Ovary (tissue), 7 donors: ENCODE measurements at regions not wholly inside any gene's neighbourhood (a gene's known extent, or its start where the extent isn't known, plus 50 kb on each side); places are given as distances from the start of the nearest gene placed in this dataset.

Experiments
- DNase-seq, 5 donors: peaks; one replicate each; pipeline ENCODE4 v3.0.0-alpha.2; 2019 to 2020
- H3K27ac ChIP-seq, 2 donors: fragments of 200-600 bp; one replicate each; pipeline versions ENCODE4 v1.5.1 to v1.8.0; 2019 to 2022
- H3K27me3 ChIP-seq: fragments of 200-600 bp; one replicate; pipeline ENCODE4 v1.8.0; 2022
- H3K36me3 ChIP-seq: fragments of 200-600 bp; sonication (generic); one replicate; pipeline ENCODE4 v1.5.1; 2019
- H3K4me1 ChIP-seq: one replicate; pipeline ENCODE4 v1.8.1; 2013; ENCODE audit warnings: mild to moderate bottlenecking, moderate library complexity; ENCODE audit not compliant: insufficient read depth
- H3K4me3 ChIP-seq: fragments of 200-600 bp; sonication (generic); one replicate; pipeline ENCODE4 v1.5.1; 2017
- H3K9me3 ChIP-seq, 2 donors: fragments of 200-600 bp in 1 of 2; sonication (generic) in 1 of 2; one replicate each; pipeline versions ENCODE4 v1.5.1 to v1.8.1; 2013 to 2019; ENCODE audit warnings: mild to moderate bottlenecking in 1 of 2, moderate library complexity in 1 of 2
- EP300 ChIP-seq: sonication (generic); formaldehyde crosslinking; IDR thresholded peaks from one replicate; pipeline ENCODE4 v1.6.1; 2017; ENCODE audit warnings: antibody characterized with exemption
- POLR2A ChIP-seq: fragments of 450-650 bp; IDR thresholded peaks from one replicate; pipeline ENCODE4 v1.6.1; 2017; ENCODE audit warnings: antibody characterized with exemption, mild to moderate bottlenecking, moderate library complexity
- WGBS, 3 donors: extraction: QIAGEN DNeasy Blood & Tissue Kit in 1 of 3; methylation state at CpG; one replicate each; pipeline versions ENCODE4 v1.1.5 to v1.1.7; 2013 to 2017; 5-methylcytosine and 5-hydroxymethylcytosine counted together
- intact Hi-C, 4 donors: fragments of 100-400 bp; cut with DNase I; formaldehyde crosslinking; loops; one replicate each; pipeline versions ENCODE4 v1.11.0 to v1.15.1; 2022 to 2023
- TF ChIP-seq, protein P1 (sequence below), 3 donors: fragments of 450-650 bp in 2 of 3; fragments of 200-600 bp in 1 of 3; IDR thresholded peaks; one replicate each; pipeline versions ENCODE4 v1.5.1 to v1.8.0; 2016 to 2022; ENCODE audit warnings: antibody characterized with exemption in 3 of 3, mild to moderate bottlenecking in 1 of 3
- donor health status: DM: no; HTN: no; CAD: no; lungs with moderate emphysema.
- donor health status: DM: no; HTN: no; CAD: no.
- donor health status: Bipolar disorder and iron deficiency.
- donor health status: DM: no; HTN: no; CAD: no.
- donor health status: DM: yes; HTN: yes; CAD: no.

- Histone ChIP-seq H3K4me1 (no peaks in the 10 kb centered on the region), H3K36me3 (no peaks in the 10 kb centered on the region), H3K9me3 (no peaks in the 10 kb centered on the region), H3K4me3 (no peak overlapping the region), H3K27ac (no peak overlapping the region), H3K27me3 (no peaks in the 10 kb centered on the region)
- no peak for DNase-seq
- WGBS, 3 donors = 29 to 44% (median 31%) methylated on average over 2 of the region's 2 CpGs
- TF ChIP-seq, protein P1, sequence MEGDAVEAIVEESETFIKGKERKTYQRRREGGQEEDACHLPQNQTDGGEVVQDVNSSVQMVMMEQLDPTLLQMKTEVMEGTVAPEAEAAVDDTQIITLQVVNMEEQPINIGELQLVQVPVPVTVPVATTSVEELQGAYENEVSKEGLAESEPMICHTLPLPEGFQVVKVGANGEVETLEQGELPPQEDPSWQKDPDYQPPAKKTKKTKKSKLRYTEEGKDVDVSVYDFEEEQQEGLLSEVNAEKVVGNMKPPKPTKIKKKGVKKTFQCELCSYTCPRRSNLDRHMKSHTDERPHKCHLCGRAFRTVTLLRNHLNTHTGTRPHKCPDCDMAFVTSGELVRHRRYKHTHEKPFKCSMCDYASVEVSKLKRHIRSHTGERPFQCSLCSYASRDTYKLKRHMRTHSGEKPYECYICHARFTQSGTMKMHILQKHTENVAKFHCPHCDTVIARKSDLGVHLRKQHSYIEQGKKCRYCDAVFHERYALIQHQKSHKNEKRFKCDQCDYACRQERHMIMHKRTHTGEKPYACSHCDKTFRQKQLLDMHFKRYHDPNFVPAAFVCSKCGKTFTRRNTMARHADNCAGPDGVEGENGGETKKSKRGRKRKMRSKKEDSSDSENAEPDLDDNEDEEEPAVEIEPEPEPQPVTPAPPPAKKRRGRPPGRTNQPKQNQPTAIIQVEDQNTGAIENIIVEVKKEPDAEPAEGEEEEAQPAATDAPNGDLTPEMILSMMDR (IDR thresholded peaks at IDR 0.05) = no peak
- TF ChIP-seq POLR2A (no peak), EP300 (no peak)
- intact Hi-C loops = no loop called here
Observed at GRCh38 chr6:1544603-1545002, 65.1 kb upstream of the FOXC1 start.

GRCh38 chr6:1545654-1546053, 64.1 kb upstream of the FOXC1 start:
- intact Hi-C loops = no loop called here
- no peak overlapping the region for H3K4me3 ChIP-seq
- 89 to 96% (median 93%) methylated on average over 12 of the region's 12 CpGs for WGBS, 3 donors

DNA sequence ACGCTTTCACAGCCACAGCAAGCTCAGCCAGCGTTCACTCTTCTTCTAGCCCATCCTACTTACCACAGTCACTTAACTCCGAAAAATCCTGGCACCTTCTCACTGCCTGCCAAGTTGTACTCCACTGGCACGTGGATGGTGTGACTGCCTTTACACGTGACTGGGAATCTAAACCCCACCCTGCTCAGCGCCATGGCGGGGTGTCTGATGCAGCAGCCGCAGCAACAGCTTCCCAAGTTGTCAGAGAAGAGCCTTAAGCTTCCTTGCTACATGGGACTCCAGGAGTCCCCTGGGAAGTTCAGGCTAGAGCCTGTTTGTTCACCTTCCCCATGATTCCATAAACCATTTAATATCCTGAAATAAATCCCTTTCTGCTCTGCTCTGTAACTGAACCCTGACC, 61.9 kb upstream of the FOXC1 start:
- 91% methylated on average over 8 of the region's 8 CpGs for whole genome bisulfite sequencing, 3 donors
- H3K9me3 ChIP-seq = no peaks in the 10 kb centered on the region
- no peak for DNase-seq
- no peaks in the 10 kb centered on the region for H3K36me3 ChIP-seq
- H3K27me3 ChIP-seq = no peaks in the 10 kb centered on the region
- intact Hi-C loops = no loop called here
- TF ChIP-seq EP300 = no peak
- TF ChIP-seq, protein P1 (IDR thresholded peaks at IDR 0.05) = no peak
- TF ChIP-seq POLR2A = no peak
- no peaks in the 10 kb centered on the region for H3K4me1 ChIP-seq
- H3K4me3 ChIP-seq = no peak overlapping the region
- no peak overlapping the region for H3K27ac ChIP-seq

More at GRCh38 chr6:1545654-1546053, 64.1 kb upstream of the FOXC1 start:
- TF ChIP-seq EP300 = no peak
- TF ChIP-seq, protein P1 (IDR thresholded peaks at IDR 0.05) = no peak
- TF ChIP-seq POLR2A = no peak
- Histone ChIP-seq H3K36me3 (no peaks in the 10 kb centered on the region), H3K4me1 (no peaks in the 10 kb centered on the region), H3K27ac (no peak overlapping the region), H3K9me3 (no peaks in the 10 kb centered on the region), H3K27me3 (no peaks in the 10 kb centered on the region)
- no peak for DNase-seq

GRCh38 chr6:1551249-1551648, 58.5 kb upstream of the FOXC1 start:
- Histone ChIP-seq H3K36me3 (no peaks in the 10 kb centered on the region), H3K27me3 (no peaks in the 10 kb centered on the region), H3K27ac (no peak overlapping the region), H3K9me3 (no peaks in the 10 kb centered on the region), H3K4me3 (no peak overlapping the region), H3K4me1 (peaks cover 2% of the 10 kb centered on the region)
- 96 to 100% (median 97%) methylated on average over 2 of the region's 2 CpGs for WGBS, 3 donors
- DNase-seq = no peak
- intact Hi-C loops = no loop called here
- TF ChIP-seq, protein P1 (IDR thresholded peaks at IDR 0.05) = no peak
- TF ChIP-seq POLR2A (no peak), EP300 (no peak)
